ENCODE measurements at regions not wholly inside any gene's neighbourhood (a gene's known extent, or its start where the extent isn't known, plus 50 kb on each side); places are given as distances from the start of the nearest gene placed in this dataset.

DNA sequence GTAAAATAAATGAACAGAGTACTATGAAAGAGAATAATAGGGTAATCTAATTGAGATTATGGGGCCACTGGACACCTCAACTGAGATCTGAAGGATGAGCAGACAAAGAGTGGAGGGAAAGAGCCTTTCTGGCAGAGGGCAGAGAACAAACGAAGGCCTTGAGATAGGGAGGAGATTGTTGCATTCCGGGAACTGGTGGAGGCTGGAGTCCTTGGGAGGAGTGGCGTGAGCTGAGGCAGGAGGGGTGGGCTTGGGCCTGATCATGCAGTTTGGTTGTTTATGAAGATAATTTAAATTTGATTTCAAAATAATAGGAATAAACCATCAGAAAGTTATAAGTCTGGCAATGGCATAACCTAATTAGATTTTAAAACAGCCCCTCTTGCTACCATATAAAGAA, 59.5 kb upstream of the GALNT15 start:
- no peak for FAIRE-seq

DNA sequence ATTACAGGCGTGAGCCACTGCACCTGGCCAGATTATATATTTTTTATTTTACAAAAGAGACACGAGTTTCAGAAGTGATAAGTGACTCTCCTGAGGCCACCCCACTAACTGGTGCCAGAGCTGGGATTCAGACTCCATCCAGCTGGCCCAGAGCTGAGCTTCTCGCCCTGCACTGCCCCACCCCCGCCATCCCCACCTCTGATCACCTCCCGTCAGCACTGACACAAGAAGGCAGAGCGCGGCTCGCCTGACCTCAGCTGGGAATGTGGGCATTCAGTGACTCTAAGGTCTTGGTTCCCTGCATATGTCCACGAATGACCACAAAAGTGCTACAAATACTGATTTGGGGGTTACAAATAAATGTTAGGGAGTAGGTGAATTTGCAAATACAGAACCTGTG, 56.1 kb upstream of the GALNT15 start:
- FAIRE-seq, result no peak

DNA sequence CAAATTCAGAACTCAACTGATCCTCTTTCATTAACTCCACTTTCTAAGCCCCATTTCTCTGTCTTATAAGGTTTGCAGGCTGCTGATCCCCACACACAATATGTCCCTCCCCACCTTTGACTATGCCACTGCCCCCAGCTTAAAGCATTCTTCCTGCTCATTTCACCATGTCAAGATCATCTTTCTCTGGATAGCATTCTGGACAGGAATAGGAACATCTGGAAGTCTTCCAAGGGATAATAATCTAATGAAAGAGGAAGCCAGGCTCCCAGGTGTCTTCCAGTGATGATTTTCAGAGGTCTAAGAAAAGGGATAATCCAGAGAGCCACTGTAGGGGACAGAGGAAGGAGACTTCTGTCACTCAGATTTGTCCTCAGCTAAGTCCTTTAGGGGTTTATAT, 54.6 kb upstream of the GALNT15 start:
- FAIRE-seq, result no peak

DNA sequence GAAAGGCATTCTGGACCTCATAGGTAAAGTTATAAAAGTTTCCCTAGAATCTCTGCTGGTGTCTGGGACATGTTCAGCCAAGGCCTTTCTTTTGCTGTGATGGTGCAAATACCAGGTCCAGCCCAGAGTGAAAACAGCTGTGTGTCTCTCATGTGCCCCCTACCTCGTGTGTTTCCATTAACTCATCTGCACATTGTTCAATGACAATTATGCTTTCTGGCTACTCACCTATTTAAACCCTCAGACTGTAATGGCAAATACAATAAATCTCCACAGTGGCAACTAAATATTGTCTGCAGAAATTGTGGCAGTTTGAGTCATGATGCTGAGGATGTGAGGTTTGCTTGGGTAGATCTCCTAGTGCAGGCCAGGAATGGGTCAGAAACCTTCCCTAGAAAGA, 53.1 kb upstream of the GALNT15 start:
- FAIRE-seq, result no peak

DNA sequence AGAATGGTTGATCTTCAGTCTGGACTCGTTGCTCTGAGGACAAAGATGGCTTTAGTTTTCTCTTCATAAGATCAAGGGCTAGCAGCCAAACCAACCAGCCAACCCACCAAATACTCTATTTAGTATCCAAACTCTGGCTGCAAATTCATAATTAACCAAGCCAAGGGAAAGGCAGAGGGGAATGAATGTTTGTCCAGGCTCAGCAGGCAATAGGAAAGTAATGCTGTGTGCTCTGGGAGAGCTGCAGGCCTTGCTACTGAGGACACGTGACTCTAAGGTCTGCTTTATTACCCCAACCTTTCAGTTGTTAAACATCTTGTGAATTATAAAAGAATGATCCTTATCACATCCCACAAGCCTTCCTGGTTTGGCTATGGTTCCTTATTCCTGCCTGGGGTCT, 52.3 kb upstream of the GALNT15 start:
- no peak for FAIRE-seq

DNA sequence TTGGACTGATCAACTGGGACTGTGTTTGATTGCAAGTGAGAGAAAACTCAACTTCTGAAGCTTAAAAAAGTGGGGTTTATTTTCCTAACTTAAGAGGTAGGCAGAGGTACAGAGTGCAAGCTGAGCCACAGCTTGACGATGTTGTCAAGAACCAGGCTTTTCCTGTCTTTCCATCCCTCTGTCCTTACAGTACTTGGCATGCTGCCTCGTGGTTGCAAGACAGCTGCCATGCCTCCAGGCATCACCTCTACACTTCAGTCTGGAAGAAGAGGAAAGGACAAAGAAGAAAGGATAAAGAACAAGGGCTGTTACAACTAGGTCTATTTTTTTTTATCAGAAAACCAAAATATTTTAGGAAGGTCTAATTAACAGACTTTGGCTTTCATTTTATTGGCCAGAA, 51.8 kb upstream of the GALNT15 start:
- FAIRE-seq, result no peak

DNA sequence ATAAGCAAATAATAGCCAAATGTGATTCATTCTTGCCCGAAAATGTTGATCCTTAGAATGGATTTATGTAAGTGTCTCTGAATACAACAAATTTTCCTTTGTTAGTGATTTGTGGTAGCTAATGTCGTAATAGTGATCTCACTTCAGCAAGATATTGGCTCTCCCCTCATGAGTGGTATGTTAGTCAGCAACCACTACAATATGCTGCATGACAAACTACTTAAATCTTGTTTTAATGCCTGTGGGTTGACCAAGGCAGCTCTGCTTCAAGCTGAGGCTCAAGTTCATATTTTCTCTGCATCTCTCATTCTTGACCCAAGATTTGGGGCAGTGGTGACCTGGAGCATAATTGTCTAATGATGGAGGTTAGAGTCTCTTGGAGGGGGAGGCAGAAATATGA, 49.8 kb upstream of the GALNT15 start:
- FAIRE-seq, result no peak

Measured in endometrium (tissue), 2 donors.